Neutrophil (primary cell): ENCODE measurements at regions not wholly inside any gene's neighbourhood (a gene's known extent, or its start where the extent isn't known, plus 50 kb on each side); places are given as distances from the start of the nearest gene placed in this dataset.
"Not testable (repeated sequence)": the region's sequence is repeated elsewhere in the genome, so short reads cannot be mapped to it uniquely, and the experiment has no call there.

ENCODE experiments used
- H3K27ac ChIP-seq: fragments of 200-600 bp; sonication (generic); 2 replicates; pipeline ENCODE4 v1.5.1; 2016; ENCODE audit warnings: mild to moderate bottlenecking, moderate library complexity
- H3K27me3 ChIP-seq: fragments of 200-600 bp; sonication (generic); 2 replicates; pipeline ENCODE4 v1.6.0; 2016; ENCODE audit warnings: mild to moderate bottlenecking
- H3K36me3 ChIP-seq: fragments of 200-600 bp; sonication (generic); 2 replicates; pipeline ENCODE4 v1.5.1; 2017
- H3K4me1 ChIP-seq, 2 experiments: fragments of 200-600 bp in 1 of 2; sonication (generic) in 1 of 2; 1 replicate in 1 of 2; 2 replicates in 1 of 2; pipeline versions ENCODE4 v1.5.1 to v1.6.1; 2013 to 2016; ENCODE audit warnings: low read depth in 1 of 2, low read length in 1 of 2, mild to moderate bottlenecking in 1 of 2, moderate library complexity in 1 of 2; ENCODE audit not compliant: control insufficient read depth in 1 of 2, insufficient read depth in 1 of 2
- H3K4me3 ChIP-seq, 2 experiments: fragments of 200-600 bp in 1 of 2; sonication (generic) in 1 of 2; 1 replicate in 1 of 2; 2 replicates in 1 of 2; pipeline ENCODE4 v1.5.1; 2013 to 2016; ENCODE audit warnings: low read depth in 1 of 2, low read length in 1 of 2, mild to moderate bottlenecking in 1 of 2, moderate library complexity in 1 of 2
- H3K9me3 ChIP-seq: fragments of 200-600 bp; sonication (generic); 2 replicates; pipeline ENCODE4 v1.5.1; 2016
- TF ChIP-seq, protein P1 (sequence below): fragments of 200-600 bp; sonication (generic); IDR thresholded peaks from 2 replicates; pipeline ENCODE4 v1.5.1; 2016; ENCODE audit warnings: antibody characterized with exemption

DNA sequence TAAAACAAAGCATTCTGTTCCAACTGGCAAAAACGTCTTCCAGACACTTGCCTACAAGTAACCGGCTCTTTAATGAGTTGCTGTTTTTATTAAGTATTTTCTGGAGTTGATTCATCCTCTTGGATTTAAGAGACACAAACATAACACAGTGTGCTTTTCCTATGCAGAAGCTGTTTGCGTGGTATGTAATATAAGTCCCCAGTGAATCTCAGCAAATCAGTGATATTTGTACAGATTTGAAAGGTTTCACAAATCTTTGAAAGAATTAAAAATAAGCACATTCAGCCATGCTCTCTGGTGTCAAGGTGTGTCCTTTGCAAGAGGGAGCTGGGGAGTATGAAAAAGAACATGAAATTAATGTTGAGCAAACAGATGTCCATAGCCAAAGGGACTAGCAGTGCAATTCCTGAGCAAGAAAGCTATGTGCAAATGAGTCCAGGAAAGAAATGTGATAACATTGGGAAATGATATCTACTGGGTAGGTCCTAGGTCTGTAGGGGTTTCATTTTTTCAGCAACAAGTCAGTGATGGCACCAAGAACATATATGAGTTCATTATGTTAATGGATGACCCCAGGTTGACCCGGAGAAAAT, 170.1 kb upstream of the PHACTR1 start:
- Histone ChIP-seq H3K36me3 (no peaks in the 10 kb centered on the region), H3K27ac (no peak overlapping the region)
- TF ChIP-seq, protein P1, sequence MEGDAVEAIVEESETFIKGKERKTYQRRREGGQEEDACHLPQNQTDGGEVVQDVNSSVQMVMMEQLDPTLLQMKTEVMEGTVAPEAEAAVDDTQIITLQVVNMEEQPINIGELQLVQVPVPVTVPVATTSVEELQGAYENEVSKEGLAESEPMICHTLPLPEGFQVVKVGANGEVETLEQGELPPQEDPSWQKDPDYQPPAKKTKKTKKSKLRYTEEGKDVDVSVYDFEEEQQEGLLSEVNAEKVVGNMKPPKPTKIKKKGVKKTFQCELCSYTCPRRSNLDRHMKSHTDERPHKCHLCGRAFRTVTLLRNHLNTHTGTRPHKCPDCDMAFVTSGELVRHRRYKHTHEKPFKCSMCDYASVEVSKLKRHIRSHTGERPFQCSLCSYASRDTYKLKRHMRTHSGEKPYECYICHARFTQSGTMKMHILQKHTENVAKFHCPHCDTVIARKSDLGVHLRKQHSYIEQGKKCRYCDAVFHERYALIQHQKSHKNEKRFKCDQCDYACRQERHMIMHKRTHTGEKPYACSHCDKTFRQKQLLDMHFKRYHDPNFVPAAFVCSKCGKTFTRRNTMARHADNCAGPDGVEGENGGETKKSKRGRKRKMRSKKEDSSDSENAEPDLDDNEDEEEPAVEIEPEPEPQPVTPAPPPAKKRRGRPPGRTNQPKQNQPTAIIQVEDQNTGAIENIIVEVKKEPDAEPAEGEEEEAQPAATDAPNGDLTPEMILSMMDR: no peak

DNA sequence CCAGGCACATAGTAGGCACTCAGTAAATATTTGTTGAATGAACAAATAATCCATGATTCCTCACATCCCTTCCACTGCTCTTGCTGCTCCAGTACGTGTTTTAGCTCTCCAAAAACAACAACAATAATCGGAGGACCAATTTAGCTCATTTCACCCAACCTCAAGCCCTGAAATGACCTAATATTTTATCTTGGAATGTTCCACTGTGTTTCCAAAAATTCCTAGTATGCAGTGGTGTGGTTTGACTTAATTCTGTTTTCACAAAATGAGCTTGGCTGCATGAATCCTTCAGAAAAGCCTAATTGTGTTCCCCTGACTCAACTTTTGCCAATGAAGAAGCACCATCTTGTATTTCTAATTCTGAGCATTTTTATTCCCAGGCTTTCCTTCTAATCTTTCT, 168.0 kb upstream of the PHACTR1 start:
- Histone ChIP-seq H3K36me3 (no peaks in the 10 kb centered on the region), H3K4me1 (no peaks in the 10 kb centered on the region), H3K9me3 (no peaks in the 10 kb centered on the region), H3K4me3 (no peak overlapping the region), H3K27me3 (no peaks in the 10 kb centered on the region), H3K27ac (no peak overlapping the region)
- TF ChIP-seq, protein P1: no peak

More for the DNA sequence above, 170.1 kb upstream of the PHACTR1 start:
- H3K4me3 ChIP-seq: no peak overlapping the region
- no peaks in the 10 kb centered on the region for H3K4me1 ChIP-seq
- no peaks in the 10 kb centered on the region for H3K9me3 ChIP-seq
- H3K27me3 ChIP-seq: no peaks in the 10 kb centered on the region

DNA sequence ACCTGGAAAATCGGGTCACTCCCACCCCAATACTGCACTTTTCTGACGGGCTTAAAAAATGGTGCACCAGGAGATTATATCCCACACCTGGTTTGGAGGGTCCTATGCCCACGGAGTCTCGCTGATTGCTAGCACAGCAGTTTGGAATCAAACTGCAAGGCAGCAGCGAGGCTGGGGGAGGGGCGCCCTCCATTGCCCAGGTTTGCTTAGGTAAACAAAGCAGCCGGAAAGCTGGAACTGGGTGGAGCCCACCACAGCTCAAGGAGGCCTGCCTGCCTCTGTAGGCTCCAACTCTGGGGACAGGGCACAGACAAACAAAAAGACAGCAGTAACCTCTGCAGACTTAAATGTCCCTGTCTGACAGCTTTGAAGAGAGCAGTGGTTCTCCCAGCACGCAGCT, 167.1 kb upstream of the PHACTR1 start:
- H3K27ac ChIP-seq, H3K9me3 ChIP-seq, H3K4me1 ChIP-seq, H3K27me3 ChIP-seq, H3K36me3 ChIP-seq, H3K4me3 ChIP-seq: not testable (repeated sequence)

DNA sequence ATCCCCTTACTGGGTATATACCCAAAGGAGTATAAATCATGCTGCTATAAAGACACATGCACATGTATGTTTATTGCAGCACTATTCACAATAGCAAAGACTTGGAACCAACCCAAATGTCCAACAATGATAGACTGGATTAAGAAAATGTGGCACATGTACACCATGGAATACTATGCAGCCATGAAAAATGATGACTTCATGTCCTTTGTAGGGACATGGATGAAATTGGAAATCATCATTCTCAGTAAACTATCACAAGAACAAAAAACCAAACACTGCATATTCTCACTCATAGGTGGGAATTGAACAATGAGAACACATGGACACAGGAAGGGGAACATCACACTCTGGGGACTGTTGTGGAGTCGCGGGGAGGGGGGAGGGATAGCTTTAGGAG, 161.7 kb upstream of the PHACTR1 start:
- not testable (repeated sequence) for H3K36me3 ChIP-seq, H3K4me3 ChIP-seq, H3K9me3 ChIP-seq, H3K27ac ChIP-seq, H3K4me1 ChIP-seq, H3K27me3 ChIP-seq

DNA sequence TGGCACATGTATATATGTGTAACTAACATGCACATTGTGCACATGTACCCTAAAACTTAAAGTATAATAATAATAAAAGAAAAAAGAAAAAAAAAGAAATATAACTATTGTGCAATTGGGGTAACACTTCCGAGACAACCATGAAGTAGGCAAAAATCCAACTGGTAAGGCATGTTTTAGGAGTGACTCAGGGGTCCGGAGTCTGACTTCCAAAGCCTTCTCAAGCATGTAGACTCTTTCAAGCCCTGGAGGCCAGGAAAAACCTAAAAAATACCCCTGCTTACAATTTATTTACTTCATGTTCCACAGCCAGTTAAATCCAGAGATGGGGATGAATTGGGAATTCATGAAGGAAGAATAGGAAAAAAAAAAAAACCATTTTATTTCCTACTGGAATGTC, 161.3 kb upstream of the PHACTR1 start:
- TF ChIP-seq, protein P1: no peak

DNA sequence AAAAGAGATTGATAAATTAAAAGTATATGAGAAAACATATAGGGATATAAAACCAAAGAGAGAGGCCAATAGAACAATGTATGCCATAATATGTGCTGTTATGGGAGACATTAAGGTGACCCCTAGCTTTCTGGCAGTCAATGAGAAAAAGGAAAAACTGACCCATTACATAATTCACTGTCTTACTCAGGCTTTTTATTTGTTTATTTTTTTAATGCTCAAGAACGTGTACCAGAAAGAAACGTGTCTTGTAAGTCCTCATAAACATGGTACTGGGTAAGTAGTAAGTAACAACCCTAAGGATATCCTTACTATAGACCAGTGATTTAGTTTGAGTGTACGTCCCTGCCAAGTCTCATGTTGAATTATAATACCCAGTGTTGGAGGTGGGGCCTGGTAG, 160.8 kb upstream of the PHACTR1 start:
- Histone ChIP-seq H3K27me3 (no peaks in the 10 kb centered on the region), H3K27ac (no peak overlapping the region), H3K4me1 (no peaks in the 10 kb centered on the region), H3K36me3 (no peaks in the 10 kb centered on the region), H3K9me3 (no peaks in the 10 kb centered on the region), H3K4me3 (no peak overlapping the region)
- TF ChIP-seq, protein P1: no peak

More for the DNA sequence above, 161.3 kb upstream of the PHACTR1 start:
- H3K36me3 ChIP-seq: no peaks in the 10 kb centered on the region
- H3K27me3 ChIP-seq: no peaks in the 10 kb centered on the region
- H3K4me3 ChIP-seq: no peak overlapping the region
- H3K4me1 ChIP-seq: no peaks in the 10 kb centered on the region
- H3K27ac ChIP-seq: no peak overlapping the region
- H3K9me3 ChIP-seq: no peaks in the 10 kb centered on the region

DNA sequence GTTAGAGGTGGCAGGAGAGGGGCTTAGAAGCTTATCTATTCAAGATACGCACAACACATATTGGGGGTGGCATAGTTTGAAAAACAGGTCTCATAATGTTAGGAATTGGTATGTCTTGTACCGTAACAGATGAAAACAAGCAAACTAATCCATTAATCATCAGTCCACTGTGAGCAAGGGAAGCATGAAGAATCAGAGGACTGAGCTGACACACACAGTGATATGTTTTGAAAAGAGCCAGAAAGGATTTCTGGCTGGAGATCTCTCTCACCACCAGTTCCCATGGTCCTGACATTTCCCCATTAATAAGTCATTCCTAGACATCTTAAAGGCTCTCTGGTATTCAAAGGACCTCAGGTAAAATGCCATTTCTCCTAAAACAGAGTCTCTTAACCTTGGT, 158.8 kb upstream of the PHACTR1 start:
- Histone ChIP-seq H3K27ac (no peak overlapping the region), H3K4me1 (no peaks in the 10 kb centered on the region), H3K9me3 (no peaks in the 10 kb centered on the region), H3K4me3 (no peak overlapping the region), H3K27me3 (no peaks in the 10 kb centered on the region), H3K36me3 (no peaks in the 10 kb centered on the region)
- TF ChIP-seq, protein P1: no peak
